Body of pancreas (tissue), 4 donors: ENCODE measurements at regions not wholly inside any gene's neighbourhood (a gene's known extent, or its start where the extent isn't known, plus 50 kb on each side); places are given as distances from the start of the nearest gene placed in this dataset.

Source experiments
- CTCF ChIP-seq, 7 experiments: fragments of 450-650 bp in 4 of 7; fragments of 200-600 bp in 3 of 7; sonication (generic) in 3 of 7; IDR thresholded peaks; one replicate each; pipeline ENCODE4 v1.5.1; 2016 to 2019; ENCODE audit warnings: antibody characterized with exemption in 7 of 7
- POLR2A ChIP-seq, 3 donors: fragments of 450-650 bp; IDR thresholded peaks; one replicate each; pipeline ENCODE4 v1.6.1; 2016; ENCODE audit warnings: antibody characterized with exemption in 3 of 3, mild to moderate bottlenecking in 2 of 3

GRCh38 chr13:84339456-84339855 is 457.2 kb upstream of the SLITRK1 start:
- TF ChIP-seq CTCF (IDR thresholded peaks at IDR 0.05) (no peak), POLR2A (IDR thresholded peaks at IDR 0.05) (no peak)
